HepG2 (cell line): ENCODE measurements at regions not wholly inside any gene's neighbourhood (a gene's known extent, or its start where the extent isn't known, plus 50 kb on each side); places are given as distances from the start of the nearest gene placed in this dataset.

Experiments
- ATAC-seq: fragments of 200-7000 bp; cut with Tn5 transposase; 3 replicates; pipeline ENCODE4 v1.9.1; 2020; ENCODE audit warnings: mild to moderate bottlenecking, moderate library complexity
- BruUV-seq: library from RNA; stranded (reverse); fragments of 400-500 nt; replicated peaks from 2 replicates; lab custom pipeline; 2021; lab: Mats Ljungman, UMichigan
- CTCF ChIA-PET: fragments of 300-600 bp; formaldehyde crosslinking; extraction: SDS; loops from one replicate; lab custom pipeline; 2021; ENCODE audit warnings: low total read pairs, inconsistent platforms, low intra/inter-chr PET ratio; lab: Yijun Ruan, JAX
- POLR2A ChIA-PET: fragments of 350-600 bp; sonication (Branson Sonifier 250); formaldehyde crosslinking; loops from one replicate; lab custom pipeline; 2020; ENCODE audit warnings: antibody characterized with exemption, inconsistent platforms; lab: Yijun Ruan, JAX
- DNase-seq: peaks from one replicate; pipeline ENCODE4 v3.0.0-alpha.2; 2015; ENCODE audit warnings: low spot score
- FAIRE-seq: peaks from 3 replicates; lab custom pipeline; 2011; peaks lifted over from hg19 to GRCh38; lab: Jason Lieb, UNC
- H2AFZ ChIP-seq: one replicate; pipeline ENCODE4 v1.6.1; 2011; ENCODE audit warnings: low read length, inconsistent platforms
- H3K27ac ChIP-seq: fragments of 300-600 bp; 3 replicates; pipeline ENCODE4 v1.8.0; 2011; ENCODE audit warnings: mixed run types, mild to moderate bottlenecking, mixed read lengths, low read length, inconsistent platforms; ENCODE audit not compliant: insufficient read depth; ENCODE audit errors: extremely low read length
- H3K27me3 ChIP-seq, 2 experiments: fragments of 200-600 bp in 1 of 2; 2 replicates in 1 of 2; 3 replicates in 1 of 2; pipeline versions ENCODE4 v1.6.0 to v1.8.0; 2011; ENCODE audit warnings: low read length in 2 of 2, mild to moderate bottlenecking in 2 of 2, moderate library complexity in 2 of 2, inconsistent platforms in 1 of 2; ENCODE audit not compliant: insufficient read depth in 2 of 2, control insufficient read depth in 1 of 2
- H3K36me3 ChIP-seq, 2 experiments: fragments of 200-600 bp in 1 of 2; replicated peaks in 1 of 2; 2 replicates in 1 of 2; 3 replicates in 1 of 2; pipeline versions ENCODE4 v1.5.1 to v1.8.0; 2011; ENCODE audit warnings: low read length in 2 of 2, inconsistent platforms in 1 of 2; ENCODE audit not compliant: insufficient read depth in 2 of 2, control insufficient read depth in 1 of 2
- H3K4me1 ChIP-seq: 2 replicates; pipeline ENCODE4 v1.5.1; 2012; ENCODE audit warnings: low read length, inconsistent platforms; ENCODE audit not compliant: insufficient read depth
- H3K4me2 ChIP-seq: 2 replicates; pipeline ENCODE4 v1.6.0; 2011; ENCODE audit warnings: low read depth, low read length, inconsistent platforms
- H3K4me3 ChIP-seq, 3 experiments: fragments of 200-600 bp in 1 of 3; sonication (generic), shearing (Covaris generic) in 1 of 3; replicated peaks in 1 of 3; 2 replicates each; pipeline ENCODE4 v1.5.1; 2011 to 2016; ENCODE audit warnings: low read length in 3 of 3, inconsistent platforms in 2 of 3, low read depth in 2 of 3, mild to moderate bottlenecking in 2 of 3, control low read depth in 1 of 3, mixed read lengths in 1 of 3; ENCODE audit not compliant: insufficient read depth in 1 of 3
- H3K79me2 ChIP-seq: one replicate; pipeline ENCODE4 v1.6.1; 2011; ENCODE audit warnings: low read length, inconsistent platforms; ENCODE audit not compliant: insufficient read depth
- H3K9ac ChIP-seq: 2 replicates; pipeline ENCODE4 v1.6.0; 2011; ENCODE audit warnings: mild to moderate bottlenecking, low read depth, low read length, inconsistent platforms; ENCODE audit not compliant: insufficient read depth
- H3K9me3 ChIP-seq: 2 replicates; pipeline ENCODE4 v1.5.1; 2012; ENCODE audit warnings: mild to moderate bottlenecking, low read length
- H4K20me1 ChIP-seq: 2 replicates; pipeline ENCODE4 v1.6.0; 2011; ENCODE audit warnings: inconsistent platforms, mild to moderate bottlenecking, low read length, moderate library complexity; ENCODE audit not compliant: insufficient read depth
- ARID3A ChIP-seq: IDR thresholded peaks from 2 replicates; pipeline ENCODE4 v1.6.1; 2012; ENCODE audit warnings: low read depth, low read length, improper control_type of control experiment
- HCFC1 ChIP-seq: fragments of 150-350 bp; IDR thresholded peaks from 2 replicates; pipeline ENCODE4 v1.6.1; 2014; ENCODE audit warnings: low read depth, low read length
- HOXD1 ChIP-seq: sonication (generic); formaldehyde crosslinking; IDR thresholded peaks from 2 replicates; pipeline ENCODE4 v1.5.0; 2020; ENCODE audit warnings: missing genetic modification reagents
- JDP2 ChIP-seq: sonication (generic); formaldehyde crosslinking; IDR thresholded peaks from 2 replicates; pipeline ENCODE4 v1.8.1; 2022; ENCODE audit warnings: missing genetic modification reagents, borderline replicate concordance
- MIER3 ChIP-seq: IDR thresholded peaks from 2 replicates; pipeline ENCODE4 v1.6.1; 2016; ENCODE audit warnings: missing compliant biosample characterization, borderline replicate concordance
- NFKBIZ ChIP-seq: IDR thresholded peaks from 2 replicates; pipeline ENCODE4 v1.6.1; 2018; ENCODE audit warnings: missing genetic modification reagents, missing compliant biosample characterization
- SRSF9 ChIP-seq: fragments of 200-400 bp; formaldehyde crosslinking; IDR thresholded peaks from 2 replicates; pipeline ENCODE4 v1.6.1; 2018; ENCODE audit warnings: borderline replicate concordance, mild to moderate bottlenecking, low read depth, low read length; ENCODE audit not compliant: insufficient read depth, poor library complexity, severe bottlenecking
- ZBTB4 ChIP-seq: sonication (generic); formaldehyde crosslinking; IDR thresholded peaks from 2 replicates; pipeline ENCODE4 v1.4.0; 2020; ENCODE audit warnings: missing genetic modification reagents, mild to moderate bottlenecking, borderline replicate concordance
- ZUFSP ChIP-seq: sonication (generic); formaldehyde crosslinking; IDR thresholded peaks from 2 replicates; pipeline ENCODE4 v1.9.0; 2021; ENCODE audit warnings: missing genetic modification reagents, mild to moderate bottlenecking, borderline replicate concordance
- WGBS: methylation state at CpG from one replicate; pipeline ENCODE4 v1.1.6; 2017; ENCODE audit warnings: low lambda C conversion rate; 5-methylcytosine and 5-hydroxymethylcytosine counted together
- in situ Hi-C: cut with HindIII; loops from 2 replicates; pipeline ENCODE4 v1.10.0; 2017; ENCODE audit warnings: low pct_unique_long_range_greater_than_20kb; ENCODE audit not compliant: extremely low pct_ligation_motif_present
- intact Hi-C: fragments of 100-400 bp; cut with micrococcal nuclease; formaldehyde crosslinking; loops from one replicate; pipeline ENCODE4 v1.10.0; 2022; ENCODE audit not compliant: unreplicated experiment

GRCh38 chr7:121517591-121517990, 121.5 kb upstream of the FAM3C start:
- intact Hi-C loops, result no loop called here
- BruUV-seq, result no TSS peak

More at GRCh38 chr7:121517591-121517990, 121.5 kb upstream of the FAM3C start:
- Histone ChIP-seq H3K4me1 (no peaks in the 10 kb centered on the region), H3K36me3 (no peaks in the 10 kb centered on the region), H3K9me3 (no peaks in the 10 kb centered on the region), H3K4me2 (no peak overlapping the region), H4K20me1 (no peaks in the 10 kb centered on the region), H3K79me2 (no peaks in the 10 kb centered on the region), H3K27ac (no peak overlapping the region), H3K4me3 (no peak overlapping the region), H3K27me3 (no peaks in the 10 kb centered on the region), H3K9ac (no peak overlapping the region), H2AFZ (no peak overlapping the region)
- 6% methylated on average over 2 of the region's 2 CpGs for WGBS
- DNase-seq, result no peak
- POLR2A ChIA-PET, result no interaction called here
- in situ Hi-C loops, result no loop called here
- no peak for FAIRE-seq
- CTCF ChIA-PET, result no interaction called here
- TF ChIP-seq HCFC1, result no peak
- no peak for TF ChIP-seq SRSF9
- TF ChIP-seq HOXD1 (CRISPR knock-in tag), result no peak
- no peak for TF ChIP-seq JDP2
- no peak for TF ChIP-seq NFKBIZ
- TF ChIP-seq ARID3A, result no peak
- TF ChIP-seq MIER3 (CRISPR knock-in tag), result no peak
- TF ChIP-seq ZUFSP (CRISPR knock-in tag), result no peak
- TF ChIP-seq ZBTB4, result no peak
- ATAC-seq, result no peak
